ENCODE measurements at regions not wholly inside any gene's neighbourhood (a gene's known extent, or its start where the extent isn't known, plus 50 kb on each side); places are given as distances from the start of the nearest gene placed in this dataset.

GRCh38 chr5:90056911-90057705 lies 352.4 kb downstream of the CETN3 start:
- DNase-seq = no peak
- Histone ChIP-seq H3K27me3 (no peaks in the 10 kb centered on the region), H3K4me1 (no peaks in the 10 kb centered on the region), H3K36me3 (replicated peaks in 1 of 2; ENCODE audit: insufficient read depth in 1 of 2, low read depth in 2 of 2) (no peaks in the 10 kb centered on the region), H3K9me3 (peaks cover 0 to 3% (median 0%) of the 10 kb centered on the region in 3 donors), H3K4me3 (no peak overlapping the region), H3K27ac (no peak overlapping the region)
- intact Hi-C loops (cut with DNase I) = no loop called here
- ATAC-seq = no peak
- WGBS, 2 donors = 63 to 70% methylated on average over 15 of the region's 15 CpGs
- no peak for TF ChIP-seq POLR2A (IDR thresholded peaks at IDR 0.05)

- Histone ChIP-seq H3K27ac (no peak overlapping the region), H3K36me3 (replicated peaks in 1 of 2; ENCODE audit: insufficient read depth in 1 of 2, low read depth in 2 of 2) (no peaks in the 10 kb centered on the region), H3K4me3 (no peak overlapping the region), H3K9me3 (no peaks in the 10 kb centered on the region), H3K4me1 (no peaks in the 10 kb centered on the region), H3K27me3 (no peaks in the 10 kb centered on the region)
- TF ChIP-seq CTCF (IDR thresholded peaks at IDR 0.05) (no peak), POLR2A (IDR thresholded peaks at IDR 0.05) (no peak)
- intact Hi-C loops (cut with DNase I) = no loop called here
- no peak for ATAC-seq
- 46 to 52% methylated on average over 9 of the region's 9 CpGs for WGBS, 2 donors
- no peak for DNase-seq
Observed at GRCh38 chr5:90055831-90056328, 353.7 kb downstream of the CETN3 start.

- TF ChIP-seq CTCF (IDR thresholded peaks at IDR 0.05) (no peak), POLR2A (IDR thresholded peaks at IDR 0.05) (no peak)
- no peak for ATAC-seq
- intact Hi-C loops (cut with DNase I) = no loop called here
- Histone ChIP-seq H3K4me3 (no peak overlapping the region), H3K36me3 (replicated peaks in 1 of 2; ENCODE audit: insufficient read depth in 1 of 2, low read depth in 2 of 2) (no peaks in the 10 kb centered on the region), H3K27me3 (no peaks in the 10 kb centered on the region), H3K27ac (no peak overlapping the region), H3K4me1 (no peaks in the 10 kb centered on the region), H3K9me3 (no peaks in the 10 kb centered on the region)
- 78 to 79% methylated on average over 3 of the region's 3 CpGs for WGBS, 2 donors
- DNase-seq = no peak
Observed at GRCh38 chr5:90054612-90055011, 354.9 kb downstream of the CETN3 start.

- Histone ChIP-seq H3K36me3 (replicated peaks in 1 of 2; ENCODE audit: insufficient read depth in 1 of 2, low read depth in 2 of 2) (no peaks in the 10 kb centered on the region), H3K27ac (no peak overlapping the region), H3K27me3 (no peaks in the 10 kb centered on the region), H3K4me3 (no peak overlapping the region), H3K9me3 (no peaks in the 10 kb centered on the region), H3K4me1 (no peaks in the 10 kb centered on the region)
- intact Hi-C loops (cut with DNase I) = no loop called here
- DNase-seq (no peak), ATAC-seq (no peak)
- no peak for TF ChIP-seq POLR2A (IDR thresholded peaks at IDR 0.05)
- no peak for TF ChIP-seq CTCF (IDR thresholded peaks at IDR 0.05)
- 63% methylated on average over 1 of the region's 1 CpG for WGBS, 2 donors
Observed at GRCh38 chr5:90051756-90052155, 357.8 kb downstream of the CETN3 start.

- ATAC-seq (no peak), DNase-seq (no peak)
- H3K27ac ChIP-seq = no peak overlapping the region
- no peak overlapping the region for H3K4me3 ChIP-seq
- TF ChIP-seq POLR2A (IDR thresholded peaks at IDR 0.05) (no peak), CTCF (IDR thresholded peaks at IDR 0.05) (no peak)
- 85 to 100% methylated on average over 2 of the region's 2 CpGs for WGBS, 2 donors
- H3K36me3 ChIP-seq (replicated peaks in 1 of 2; ENCODE audit: insufficient read depth in 1 of 2, low read depth in 2 of 2) = no peaks in the 10 kb centered on the region
- H3K27me3 ChIP-seq = no peaks in the 10 kb centered on the region
- H3K4me1 ChIP-seq = no peaks in the 10 kb centered on the region
- intact Hi-C loops (cut with DNase I) = no loop called here
- H3K9me3 ChIP-seq = no peaks in the 10 kb centered on the region
Observed at GRCh38 chr5:90050103-90050502, 359.5 kb downstream of the CETN3 start.
